Ovary (tissue), 3 donors: ENCODE measurements at regions not wholly inside any gene's neighbourhood (a gene's known extent, or its start where the extent isn't known, plus 50 kb on each side); places are given as distances from the start of the nearest gene placed in this dataset.

Experiments used
- CTCF ChIP-seq, 3 donors: fragments of 450-650 bp in 2 of 3; fragments of 200-600 bp in 1 of 3; IDR thresholded peaks; one replicate each; pipeline versions ENCODE4 v1.5.1 to v1.8.0; 2016 to 2022; ENCODE audit warnings: antibody characterized with exemption in 3 of 3, mild to moderate bottlenecking in 1 of 3
- POLR2A ChIP-seq: fragments of 450-650 bp; IDR thresholded peaks from one replicate; pipeline ENCODE4 v1.6.1; 2017; ENCODE audit warnings: antibody characterized with exemption, mild to moderate bottlenecking, moderate library complexity
- donor health status: DM: no; HTN: no; CAD: no.

- TF ChIP-seq POLR2A (no peak), CTCF (IDR thresholded peaks at IDR 0.05) (no peak)
Observed at GRCh38 chr9:82535432-82535998, 527.4 kb downstream of the RASEF start.
